OCI-LY7 (cell line): ENCODE measurements at regions not wholly inside any gene's neighbourhood (a gene's known extent, or its start where the extent isn't known, plus 50 kb on each side); places are given as distances from the start of the nearest gene placed in this dataset.

ENCODE experiments used
- BruUV-seq: library from RNA; stranded (reverse); fragments of 400-500 nt; replicated peaks from 2 replicates; lab custom pipeline; 2021; lab: Mats Ljungman, UMichigan
- CTCF ChIA-PET: fragments of 300-600 bp; sonication (Branson Sonifier 250); formaldehyde crosslinking; loops from one replicate; lab custom pipeline; 2022; ENCODE audit warnings: antibody characterized with exemption; ENCODE audit not compliant: unreplicated experiment; lab: Charles Lee
- POLR2A ChIA-PET: fragments of 300-600 bp; sonication (Branson Sonifier 250); formaldehyde crosslinking; loops from one replicate; lab custom pipeline; 2022; ENCODE audit warnings: antibody characterized with exemption; lab: Charles Lee
- DNase-seq: peaks from one replicate; pipeline ENCODE4 v3.0.0-alpha.2; 2015; ENCODE audit warnings: low spot score
- H2AFZ ChIP-seq: fragments of 200-600 bp; sonication (generic), shearing (Covaris generic); 2 replicates; pipeline ENCODE4 v1.6.1; 2014; ENCODE audit warnings: mild to moderate bottlenecking, antibody characterized with exemption, low read length, moderate library complexity
- H3K27ac ChIP-seq: fragments of 200-600 bp; sonication (generic); 2 replicates; pipeline ENCODE4 v1.5.1; 2014; ENCODE audit warnings: mixed run types, low read depth, mild to moderate bottlenecking, moderate library complexity, low read length, inconsistent platforms; ENCODE audit not compliant: poor library complexity, severe bottlenecking
- H3K36me3 ChIP-seq: fragments of 200-600 bp; sonication (generic); 2 replicates; pipeline ENCODE4 v1.6.1; 2014; ENCODE audit warnings: mild to moderate bottlenecking, antibody characterized with exemption, low read length, moderate library complexity, mixed read lengths; ENCODE audit not compliant: insufficient read depth
- H3K4me1 ChIP-seq: fragments of 200-600 bp; sonication (generic); 2 replicates; pipeline ENCODE4 v1.5.1; 2014; ENCODE audit warnings: mild to moderate bottlenecking, low read length; ENCODE audit not compliant: insufficient read depth, poor library complexity, severe bottlenecking
- H3K4me2 ChIP-seq: fragments of 200-600 bp; sonication (generic); 2 replicates; pipeline ENCODE4 v1.6.1; 2014; ENCODE audit warnings: mild to moderate bottlenecking, low read length
- H3K4me3 ChIP-seq: fragments of 200-600 bp; sonication (generic); 2 replicates; pipeline ENCODE4 v1.5.1; 2014; ENCODE audit warnings: mild to moderate bottlenecking, low read depth, low read length; ENCODE audit not compliant: poor library complexity, severe bottlenecking
- H3K79me2 ChIP-seq: fragments of 200-600 bp; sonication (generic); 2 replicates; pipeline ENCODE4 v1.6.1; 2016; ENCODE audit warnings: low read depth, mild to moderate bottlenecking, low read length, moderate library complexity, mixed read lengths; ENCODE audit not compliant: insufficient read depth
- H3K9me2 ChIP-seq: fragments of 200-600 bp; sonication (generic); 2 replicates; pipeline ENCODE4 v1.6.1; 2016; ENCODE audit warnings: mild to moderate bottlenecking, low read length, mixed read lengths; ENCODE audit not compliant: insufficient read depth
- H3K9me3 ChIP-seq: fragments of 200-600 bp; sonication (generic); 2 replicates; pipeline ENCODE4 v1.6.1; 2014; ENCODE audit warnings: mild to moderate bottlenecking, mixed run types, low read length, mixed read lengths
- H4K20me1 ChIP-seq: fragments of 200-600 bp; sonication (generic); 2 replicates; pipeline ENCODE4 v1.6.1; 2014; ENCODE audit warnings: mild to moderate bottlenecking, antibody characterized with exemption, low read length, moderate library complexity, mixed read lengths; ENCODE audit not compliant: insufficient read depth
- CTCF ChIP-seq: fragments of 200-600 bp; sonication (generic); conservative IDR thresholded peaks from 2 replicates; pipeline ENCODE4 v1.5.1; 2014; ENCODE audit warnings: mild to moderate bottlenecking, antibody characterized with exemption, low read length, moderate library complexity, mixed read lengths
- EZH2phosphoT487 ChIP-seq: fragments of 200-600 bp; sonication (generic); IDR thresholded peaks from 2 replicates; pipeline ENCODE4 v1.6.1; 2018; ENCODE audit warnings: low read depth, borderline replicate concordance, mild to moderate bottlenecking, mixed run types, antibody characterized with exemption, low read length, moderate library complexity, mixed read lengths
- intact Hi-C: fragments of 100-400 bp; cut with micrococcal nuclease; formaldehyde crosslinking; loops from one replicate; pipeline ENCODE4 v1.10.0; 2022; ENCODE audit not compliant: unreplicated experiment

- H3K4me3 ChIP-seq, result no peak overlapping the region
- no peaks in the 10 kb centered on the region for H3K79me2 ChIP-seq
- CTCF ChIA-PET, result interaction anchor here (0.6 kb wide), 1 partner anchor 57 kb away, joined by 3 read pairs; no protein-coding TSS in a partner anchor
- POLR2A ChIA-PET, result no interaction called here
- no peak overlapping the region for H3K4me2 ChIP-seq
- BruUV-seq, result no TSS peak
- DNase-seq, result no peak
- H2AFZ ChIP-seq, result no peak overlapping the region
- H3K4me1 ChIP-seq, result no peaks in the 10 kb centered on the region
- intact Hi-C loops, result no loop called here
- H3K9me2 ChIP-seq, result no peaks in the 10 kb centered on the region
- H3K9me3 ChIP-seq, result no peaks in the 10 kb centered on the region
- TF ChIP-seq CTCF (no peak), EZH2phosphoT487 (no peak)
- H3K36me3 ChIP-seq, result no peaks in the 10 kb centered on the region
- H4K20me1 ChIP-seq, result no peaks in the 10 kb centered on the region
- no peak overlapping the region for H3K27ac ChIP-seq
These were observed 355.0 kb downstream of the UQCRFS1 start for GRCh38 chr19:28857967-28858366.

GRCh38 chr19:28855216-28855615, 357.7 kb downstream of the UQCRFS1 start:
- no peak overlapping the region for H3K4me2 ChIP-seq
- no peak overlapping the region for H2AFZ ChIP-seq
- BruUV-seq, result no TSS peak
- H3K27ac ChIP-seq, result no peak overlapping the region
- H3K9me3 ChIP-seq, result no peaks in the 10 kb centered on the region
- DNase-seq, result no peak
- POLR2A ChIA-PET, result no interaction called here
- no peaks in the 10 kb centered on the region for H3K9me2 ChIP-seq
- H3K36me3 ChIP-seq, result no peaks in the 10 kb centered on the region
- H3K4me3 ChIP-seq, result no peak overlapping the region
- TF ChIP-seq CTCF, result no peak
- TF ChIP-seq EZH2phosphoT487, result no peak
- intact Hi-C loops, result no loop called here
- H3K4me1 ChIP-seq, result no peaks in the 10 kb centered on the region
- no peaks in the 10 kb centered on the region for H3K79me2 ChIP-seq
- CTCF ChIA-PET, result no interaction called here
- H4K20me1 ChIP-seq, result no peaks in the 10 kb centered on the region

GRCh38 chr19:28847468-28847867, 365.5 kb downstream of the UQCRFS1 start:
- Histone ChIP-seq H3K9me2 (no peaks in the 10 kb centered on the region), H3K9me3 (no peaks in the 10 kb centered on the region), H3K4me2 (no peak overlapping the region), H2AFZ (no peak overlapping the region), H3K27ac (no peak overlapping the region), H3K4me3 (no peak overlapping the region), H3K36me3 (no peaks in the 10 kb centered on the region), H4K20me1 (no peaks in the 10 kb centered on the region), H3K79me2 (no peaks in the 10 kb centered on the region), H3K4me1 (no peaks in the 10 kb centered on the region)
- CTCF ChIA-PET, result no interaction called here
- TF ChIP-seq EZH2phosphoT487, result no peak
- no peak for TF ChIP-seq CTCF
- no peak for DNase-seq
- POLR2A ChIA-PET, result interaction anchor here (0.7 kb wide), 1 partner anchor 56 kb away, joined by 3 read pairs; no protein-coding TSS in a partner anchor
- BruUV-seq, result no TSS peak
- intact Hi-C loops, result no loop called here
